Uterus (tissue), 3 donors: ENCODE measurements at regions not wholly inside any gene's neighbourhood (a gene's known extent, or its start where the extent isn't known, plus 50 kb on each side); places are given as distances from the start of the nearest gene placed in this dataset.

Source experiments
- DNase-seq, 2 donors: peaks; one replicate each; pipeline ENCODE4 v3.0.0-alpha.2; 2019 to 2020
- H3K27ac ChIP-seq, 2 donors: fragments of 200-600 bp; sonication (generic); 1 replicate in 1 of 2; 2 replicates in 1 of 2; pipeline ENCODE4 v1.5.1; 2016 to 2018
- H3K27me3 ChIP-seq, 2 donors: fragments of 200-600 bp; sonication (generic); one replicate each; pipeline ENCODE4 v1.5.1; 2018 to 2019; ENCODE audit warnings: control low read depth in 1 of 2
- H3K36me3 ChIP-seq, 2 donors: fragments of 200-600 bp; sonication (generic); one replicate each; pipeline ENCODE4 v1.5.1; 2019; ENCODE audit warnings: control low read depth in 1 of 2
- H3K4me1 ChIP-seq, 2 donors: fragments of 200-600 bp; sonication (generic); one replicate each; pipeline ENCODE4 v1.5.1; 2018 to 2019; ENCODE audit warnings: control low read depth in 1 of 2
- H3K4me3 ChIP-seq, 2 donors: fragments of 200-600 bp; sonication (generic); 1 replicate in 1 of 2; 2 replicates in 1 of 2; pipeline ENCODE4 v1.5.1; 2018 to 2019; ENCODE audit warnings: mild to moderate bottlenecking in 1 of 2
- H3K9me3 ChIP-seq, 2 donors: fragments of 200-600 bp; sonication (generic); one replicate each; pipeline ENCODE4 v1.5.1; 2019; ENCODE audit warnings: control low read depth in 1 of 2
- POLR2A ChIP-seq, 2 donors: fragments of 450-650 bp; IDR thresholded peaks; one replicate each; pipeline ENCODE4 v1.6.1; 2016; ENCODE audit warnings: antibody characterized with exemption in 2 of 2, mild to moderate bottlenecking in 1 of 2, moderate library complexity in 1 of 2
- intact Hi-C: fragments of 100-400 bp; cut with DNase I; formaldehyde crosslinking; loops from one replicate; pipeline ENCODE4 v1.15.1; 2023; ENCODE audit warnings: low total_unique reads
- TF ChIP-seq, protein P1 (sequence below), 4 experiments: fragments of 200-600 bp in 2 of 4; fragments of 450-650 bp in 2 of 4; sonication (generic) in 2 of 4; IDR thresholded peaks; one replicate each; pipeline ENCODE4 v1.5.1; 2016 to 2019; ENCODE audit warnings: antibody characterized with exemption in 4 of 4, mild to moderate bottlenecking in 2 of 4, moderate library complexity in 1 of 4
- donor health status: DM: yes; HTN: yes; CAD: no.

DNA sequence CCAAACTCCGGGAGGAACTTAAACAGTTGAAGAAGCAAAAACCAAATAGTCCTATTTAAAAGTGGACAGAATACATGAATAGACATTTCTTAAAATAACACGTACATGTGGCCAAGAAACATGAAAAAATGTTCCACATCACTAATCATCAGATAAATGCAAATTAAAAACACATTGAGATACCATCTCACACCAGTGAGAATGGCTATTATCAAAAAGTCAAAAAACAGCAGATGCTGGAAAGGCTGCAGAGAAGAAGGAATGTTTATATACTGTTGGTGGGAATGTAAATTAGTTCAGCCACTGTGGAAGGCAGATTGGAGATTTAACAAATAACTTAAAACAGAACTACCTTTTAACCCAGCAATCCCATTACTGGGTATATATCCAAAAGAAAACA lies 283.0 kb upstream of the IZUMO3 start:
- intact Hi-C loops: no loop called here
- no peaks in the 10 kb centered on the region for H3K9me3 ChIP-seq
- H3K4me1 ChIP-seq: no peaks in the 10 kb centered on the region
- no peaks in the 10 kb centered on the region for H3K36me3 ChIP-seq
- no peak overlapping the region for H3K4me3 ChIP-seq
- TF ChIP-seq POLR2A (IDR thresholded peaks at IDR 0.05): no peak
- TF ChIP-seq, protein P1, sequence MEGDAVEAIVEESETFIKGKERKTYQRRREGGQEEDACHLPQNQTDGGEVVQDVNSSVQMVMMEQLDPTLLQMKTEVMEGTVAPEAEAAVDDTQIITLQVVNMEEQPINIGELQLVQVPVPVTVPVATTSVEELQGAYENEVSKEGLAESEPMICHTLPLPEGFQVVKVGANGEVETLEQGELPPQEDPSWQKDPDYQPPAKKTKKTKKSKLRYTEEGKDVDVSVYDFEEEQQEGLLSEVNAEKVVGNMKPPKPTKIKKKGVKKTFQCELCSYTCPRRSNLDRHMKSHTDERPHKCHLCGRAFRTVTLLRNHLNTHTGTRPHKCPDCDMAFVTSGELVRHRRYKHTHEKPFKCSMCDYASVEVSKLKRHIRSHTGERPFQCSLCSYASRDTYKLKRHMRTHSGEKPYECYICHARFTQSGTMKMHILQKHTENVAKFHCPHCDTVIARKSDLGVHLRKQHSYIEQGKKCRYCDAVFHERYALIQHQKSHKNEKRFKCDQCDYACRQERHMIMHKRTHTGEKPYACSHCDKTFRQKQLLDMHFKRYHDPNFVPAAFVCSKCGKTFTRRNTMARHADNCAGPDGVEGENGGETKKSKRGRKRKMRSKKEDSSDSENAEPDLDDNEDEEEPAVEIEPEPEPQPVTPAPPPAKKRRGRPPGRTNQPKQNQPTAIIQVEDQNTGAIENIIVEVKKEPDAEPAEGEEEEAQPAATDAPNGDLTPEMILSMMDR (IDR thresholded peaks at IDR 0.05): no peak
- H3K27ac ChIP-seq: no peak overlapping the region
- DNase-seq: no peak
- no peaks in the 10 kb centered on the region for H3K27me3 ChIP-seq

DNA sequence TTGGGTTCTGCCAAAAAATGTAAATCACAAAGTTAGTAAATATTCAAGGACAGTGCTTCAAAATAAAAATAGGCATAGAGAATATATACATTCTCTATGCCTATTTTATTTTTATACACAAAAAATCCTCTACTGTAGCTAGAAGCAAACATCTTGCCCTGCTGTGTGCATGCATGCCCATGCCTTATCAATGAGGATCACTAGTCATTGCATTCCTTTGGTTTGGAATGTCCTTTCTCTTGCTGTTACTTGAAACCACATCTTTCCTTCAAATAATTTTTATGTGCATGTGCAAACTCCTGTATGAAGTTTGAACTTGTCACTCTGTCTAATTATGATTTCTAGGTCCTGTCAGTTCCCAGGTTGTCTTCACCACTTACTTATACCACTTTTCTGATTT lies 278.9 kb upstream of the IZUMO3 start:
- Histone ChIP-seq H3K9me3 (no peaks in the 10 kb centered on the region), H3K27ac (no peak overlapping the region), H3K4me3 (no peak overlapping the region), H3K27me3 (no peaks in the 10 kb centered on the region), H3K4me1 (no peaks in the 10 kb centered on the region), H3K36me3 (no peaks in the 10 kb centered on the region)
- intact Hi-C loops: no loop called here
- DNase-seq: no peak
- TF ChIP-seq, protein P1 (IDR thresholded peaks at IDR 0.05): no peak
- TF ChIP-seq POLR2A (IDR thresholded peaks at IDR 0.05): no peak

DNA sequence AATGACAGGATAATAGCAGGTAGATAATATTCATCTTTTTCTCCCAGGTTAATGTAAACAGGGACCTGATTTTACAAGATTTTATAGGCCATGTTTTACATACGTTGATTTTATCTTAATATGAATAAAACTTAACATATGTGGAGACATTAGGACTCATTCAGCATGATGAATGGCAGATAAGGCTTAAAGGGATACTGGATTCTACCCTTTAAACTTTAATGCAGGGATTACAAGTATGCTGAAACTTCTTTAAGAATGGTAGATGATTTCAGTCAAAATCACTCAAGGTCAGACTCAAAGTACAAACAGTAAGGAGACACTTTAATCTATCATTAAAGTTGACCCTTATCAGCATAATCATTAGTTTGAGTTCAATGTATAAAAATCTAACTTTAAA lies 274.5 kb upstream of the IZUMO3 start:
- no peaks in the 10 kb centered on the region for H3K27me3 ChIP-seq
- no peaks in the 10 kb centered on the region for H3K4me1 ChIP-seq
- no peaks in the 10 kb centered on the region for H3K36me3 ChIP-seq
- H3K4me3 ChIP-seq: no peak overlapping the region
- H3K27ac ChIP-seq: no peak overlapping the region
- intact Hi-C loops: no loop called here
- TF ChIP-seq, protein P1 (IDR thresholded peaks at IDR 0.05): no peak
- no peak for TF ChIP-seq POLR2A (IDR thresholded peaks at IDR 0.05)
- no peaks in the 10 kb centered on the region for H3K9me3 ChIP-seq
- no peak for DNase-seq

DNA sequence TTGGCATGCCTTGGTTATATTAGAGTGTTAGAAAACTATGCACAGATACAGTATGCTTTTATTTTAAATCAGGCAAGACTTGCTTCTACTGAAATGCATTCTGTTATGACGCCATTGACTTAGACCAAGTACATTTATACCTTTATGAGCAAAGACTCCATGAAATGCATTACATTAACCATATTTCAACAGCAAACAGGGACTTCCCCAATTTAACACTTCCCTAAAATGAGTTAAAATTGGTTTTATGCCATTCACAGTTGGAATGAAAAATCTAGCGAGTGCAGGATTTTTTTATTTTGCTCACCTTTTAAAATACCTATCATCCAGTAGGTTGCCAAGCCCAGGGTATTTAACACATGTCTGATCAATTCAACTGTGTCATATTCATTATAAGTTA lies 272.1 kb upstream of the IZUMO3 start:
- Histone ChIP-seq H3K4me3 (no peak overlapping the region), H3K27ac (no peak overlapping the region), H3K9me3 (no peaks in the 10 kb centered on the region), H3K27me3 (no peaks in the 10 kb centered on the region), H3K4me1 (no peaks in the 10 kb centered on the region), H3K36me3 (no peaks in the 10 kb centered on the region)
- no peak for DNase-seq
- intact Hi-C loops: no loop called here
- TF ChIP-seq, protein P1 (IDR thresholded peaks at IDR 0.05): no peak
- TF ChIP-seq POLR2A (IDR thresholded peaks at IDR 0.05): no peak

DNA sequence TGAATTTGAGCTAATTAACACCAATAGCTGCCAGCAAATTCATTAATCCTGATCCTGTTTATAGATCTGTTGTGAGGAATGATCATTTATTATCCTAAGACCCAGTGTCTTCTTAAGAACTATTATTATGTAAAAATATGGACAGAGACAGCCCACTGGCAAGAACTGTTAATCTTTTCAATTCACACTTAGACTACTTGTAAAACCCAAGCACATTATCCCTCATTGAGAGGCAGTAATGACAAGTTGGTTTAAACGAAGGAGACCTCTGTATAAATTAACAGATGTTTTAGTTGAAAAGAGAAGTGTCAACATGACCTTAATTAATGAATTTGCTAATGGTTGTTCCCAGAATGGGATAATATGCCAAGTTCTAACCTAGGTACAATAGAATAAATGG lies 270.3 kb upstream of the IZUMO3 start:
- H3K9me3 ChIP-seq: no peaks in the 10 kb centered on the region
- no peak overlapping the region for H3K27ac ChIP-seq
- H3K36me3 ChIP-seq: no peaks in the 10 kb centered on the region
- H3K4me3 ChIP-seq: no peak overlapping the region
- H3K4me1 ChIP-seq: no peaks in the 10 kb centered on the region
- no peak for DNase-seq
- intact Hi-C loops: no loop called here
- no peaks in the 10 kb centered on the region for H3K27me3 ChIP-seq
- TF ChIP-seq POLR2A (IDR thresholded peaks at IDR 0.05): no peak
- TF ChIP-seq, protein P1 (IDR thresholded peaks at IDR 0.05): no peak
